Adrenal gland (tissue), 5 donors: ENCODE measurements at regions not wholly inside any gene's neighbourhood (a gene's known extent, or its start where the extent isn't known, plus 50 kb on each side); places are given as distances from the start of the nearest gene placed in this dataset.

Source experiments
- CTCF ChIP-seq, 6 experiments: fragments of 450-650 bp in 4 of 6; fragments of 200-600 bp in 2 of 6; sonication (generic) in 1 of 6; IDR thresholded peaks; 1 replicate in 5 of 6; 2 replicates in 1 of 6; pipeline versions ENCODE4 v1.5.1 to v1.8.0; 2016 to 2021; ENCODE audit warnings: antibody characterized with exemption in 6 of 6, mild to moderate bottlenecking in 2 of 6, moderate library complexity in 1 of 6
- POLR2A ChIP-seq, 2 donors: fragments of 450-650 bp; IDR thresholded peaks; one replicate each; pipeline ENCODE4 v1.6.1; 2017; ENCODE audit warnings: antibody characterized with exemption in 2 of 2, mild to moderate bottlenecking in 2 of 2, moderate library complexity in 1 of 2
- donor health status: DM: no; HTN: no; CAD: no.

GRCh38 chr6:53412021-53412715, 63.4 kb upstream of the ELOVL5 start:
- no peak for TF ChIP-seq CTCF (IDR thresholded peaks at IDR 0.05)
- no peak for TF ChIP-seq POLR2A (IDR thresholded peaks at IDR 0.05)
